ENCODE measurements at regions not wholly inside any gene's neighbourhood (a gene's known extent, or its start where the extent isn't known, plus 50 kb on each side); places are given as distances from the start of the nearest gene placed in this dataset.

DNA sequence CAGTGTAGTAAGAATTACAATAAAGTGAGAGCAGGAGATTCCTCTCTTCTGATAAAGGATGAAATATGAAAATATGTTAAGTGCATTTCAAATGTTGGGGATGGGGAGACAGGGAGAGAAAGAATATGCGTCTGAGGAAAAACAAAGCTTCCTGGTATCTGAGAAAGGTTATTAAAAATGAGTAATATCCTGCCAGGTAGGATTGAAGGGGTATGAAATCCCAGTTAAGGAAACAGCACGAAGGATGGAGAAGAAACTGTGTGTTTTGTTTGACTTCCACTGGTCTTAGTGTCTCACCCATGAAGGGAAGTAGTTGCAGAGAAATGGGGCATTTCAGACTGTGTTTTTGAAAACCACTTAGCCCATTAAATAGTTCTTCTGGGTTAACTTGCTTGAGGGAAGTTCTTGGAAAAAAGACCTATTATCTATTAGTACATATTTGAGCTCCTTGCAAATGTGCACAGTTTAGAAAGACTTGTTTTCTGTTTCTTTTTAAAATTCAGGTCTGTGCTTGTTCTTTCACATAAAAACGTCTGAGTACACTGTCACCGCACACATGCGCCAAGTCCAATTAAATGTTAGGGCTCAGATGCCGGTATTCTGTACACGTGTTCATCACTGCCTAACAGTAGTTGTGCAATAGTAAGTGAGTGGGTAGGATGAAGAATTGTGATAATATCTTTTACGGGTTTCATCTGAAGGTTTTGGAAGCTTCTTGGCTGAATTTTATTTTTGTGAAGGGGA lies 196.1 kb upstream of the P2RY1 start:
- no peak for TF ChIP-seq GATA3 (IDR thresholded peaks at IDR 0.05; ENCODE audit: low read depth, low read length)
- no peak for TF ChIP-seq GATA2 (IDR thresholded peaks at IDR 0.05; ENCODE audit: low read depth, low read length)

Data from SH-SY5Y (cell line).